Activated CD8-positive, alpha-beta T cell treated with anti-CD3 and anti-CD28 coated beads for 36 hours (primary cell): ENCODE measurements at regions not wholly inside any gene's neighbourhood (a gene's known extent, or its start where the extent isn't known, plus 50 kb on each side); places are given as distances from the start of the nearest gene placed in this dataset.

Source experiments
- ATAC-seq: fragments of 200-7000 bp; cut with Tn5 transposase; one replicate; pipeline ENCODE4 v1.10.0; 2021; ENCODE audit warnings: mild to moderate bottlenecking, moderate library complexity
- CTCF ChIA-PET: fragments of 350-600 bp; sonication (Branson Sonifier 250); formaldehyde crosslinking; loops from one replicate; lab custom pipeline; 2021; ENCODE audit warnings: antibody characterized with exemption; lab: Charles Lee
- POLR2A ChIA-PET: fragments of 350-600 bp; sonication (Branson Sonifier 250); formaldehyde crosslinking; loops from one replicate; lab custom pipeline; 2021; ENCODE audit warnings: antibody characterized with exemption; lab: Charles Lee
- DNase-seq: peaks from one replicate; pipeline ENCODE4 v3.0.0-alpha.2; 2020
- H3K27ac Mint-ChIP-seq: one replicate; pipeline ENCODE4 v1.8.0; 2021; ENCODE audit warnings: mild to moderate bottlenecking, mixed read lengths
- H3K27me3 Mint-ChIP-seq: one replicate; pipeline ENCODE4 v1.8.0; 2021; ENCODE audit warnings: mixed read lengths
- H3K36me3 Mint-ChIP-seq: one replicate; pipeline ENCODE4 v1.8.0; 2021; ENCODE audit warnings: low read depth, mixed read lengths
- H3K4me1 Mint-ChIP-seq: one replicate; pipeline ENCODE4 v1.8.0; 2021; ENCODE audit warnings: low read depth, mixed read lengths
- H3K4me3 Mint-ChIP-seq: one replicate; pipeline ENCODE4 v1.8.0; 2021; ENCODE audit warnings: mild to moderate bottlenecking, moderate library complexity, mixed read lengths
- H3K9me3 Mint-ChIP-seq: one replicate; pipeline ENCODE4 v1.8.0; 2021; ENCODE audit warnings: mixed read lengths
- intact Hi-C: fragments of 100-400 bp; cut with micrococcal nuclease; formaldehyde crosslinking; loops from one replicate; pipeline ENCODE4 v1.10.0; 2022
- TF ChIP-seq, protein P1 (sequence below): fragments of 200-600 bp; IDR thresholded peaks from one replicate; pipeline ENCODE4 v1.8.0; 2022; ENCODE audit warnings: antibody characterized with exemption, mild to moderate bottlenecking

DNA sequence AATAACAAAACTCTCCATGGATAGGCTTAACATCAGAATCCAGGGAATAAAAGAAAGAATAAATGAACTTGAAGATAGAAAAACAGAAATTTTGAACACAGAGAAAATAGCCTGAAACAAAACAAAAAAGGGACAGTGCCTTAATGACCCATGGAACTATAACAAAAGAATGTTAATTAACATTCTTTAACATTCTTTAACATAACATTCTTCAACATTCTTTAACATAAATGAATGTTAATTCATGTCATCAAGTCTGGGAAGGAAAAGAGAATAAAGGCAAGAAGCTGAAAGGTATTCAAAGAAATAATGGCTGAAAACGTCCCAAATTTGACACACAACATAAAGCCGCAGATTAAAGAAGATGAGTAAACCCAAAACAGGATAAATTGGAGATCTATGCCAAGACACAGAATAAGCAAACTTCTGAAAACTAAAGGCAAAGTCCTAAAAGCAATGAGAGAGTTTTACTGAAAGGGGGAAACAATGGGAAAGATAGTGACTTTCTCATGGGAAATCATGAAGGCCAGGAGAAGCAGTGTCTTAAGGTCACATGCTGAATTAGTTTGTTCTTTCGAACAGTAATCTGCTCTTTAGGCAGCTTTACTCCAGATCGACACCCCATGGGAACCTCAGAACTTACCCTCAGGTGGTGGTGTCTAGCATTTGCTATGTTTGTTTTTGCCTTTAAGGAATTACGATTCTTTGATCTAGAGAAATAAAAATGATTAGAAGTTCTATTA is 483.0 kb downstream of the KDM4C start:
- Mint-ChIP-seq H3K36me3 (no peaks in the 10 kb centered on the region), H3K27me3 (peaks cover 1% of the 10 kb centered on the region), H3K4me1 (no peaks in the 10 kb centered on the region), H3K27ac (no peak overlapping the region), H3K4me3 (no peak overlapping the region), H3K9me3 (no peaks in the 10 kb centered on the region)
- POLR2A ChIA-PET = no interaction called here
- TF ChIP-seq, protein P1, sequence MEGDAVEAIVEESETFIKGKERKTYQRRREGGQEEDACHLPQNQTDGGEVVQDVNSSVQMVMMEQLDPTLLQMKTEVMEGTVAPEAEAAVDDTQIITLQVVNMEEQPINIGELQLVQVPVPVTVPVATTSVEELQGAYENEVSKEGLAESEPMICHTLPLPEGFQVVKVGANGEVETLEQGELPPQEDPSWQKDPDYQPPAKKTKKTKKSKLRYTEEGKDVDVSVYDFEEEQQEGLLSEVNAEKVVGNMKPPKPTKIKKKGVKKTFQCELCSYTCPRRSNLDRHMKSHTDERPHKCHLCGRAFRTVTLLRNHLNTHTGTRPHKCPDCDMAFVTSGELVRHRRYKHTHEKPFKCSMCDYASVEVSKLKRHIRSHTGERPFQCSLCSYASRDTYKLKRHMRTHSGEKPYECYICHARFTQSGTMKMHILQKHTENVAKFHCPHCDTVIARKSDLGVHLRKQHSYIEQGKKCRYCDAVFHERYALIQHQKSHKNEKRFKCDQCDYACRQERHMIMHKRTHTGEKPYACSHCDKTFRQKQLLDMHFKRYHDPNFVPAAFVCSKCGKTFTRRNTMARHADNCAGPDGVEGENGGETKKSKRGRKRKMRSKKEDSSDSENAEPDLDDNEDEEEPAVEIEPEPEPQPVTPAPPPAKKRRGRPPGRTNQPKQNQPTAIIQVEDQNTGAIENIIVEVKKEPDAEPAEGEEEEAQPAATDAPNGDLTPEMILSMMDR = no peak
- CTCF ChIA-PET = interaction anchor here (0.6 kb wide), 1 partner anchor 9 kb away, joined by 4 read pairs; no protein-coding TSS in a partner anchor
- DNase-seq = no peak
- no peak for ATAC-seq
- intact Hi-C loops = no loop called here

DNA sequence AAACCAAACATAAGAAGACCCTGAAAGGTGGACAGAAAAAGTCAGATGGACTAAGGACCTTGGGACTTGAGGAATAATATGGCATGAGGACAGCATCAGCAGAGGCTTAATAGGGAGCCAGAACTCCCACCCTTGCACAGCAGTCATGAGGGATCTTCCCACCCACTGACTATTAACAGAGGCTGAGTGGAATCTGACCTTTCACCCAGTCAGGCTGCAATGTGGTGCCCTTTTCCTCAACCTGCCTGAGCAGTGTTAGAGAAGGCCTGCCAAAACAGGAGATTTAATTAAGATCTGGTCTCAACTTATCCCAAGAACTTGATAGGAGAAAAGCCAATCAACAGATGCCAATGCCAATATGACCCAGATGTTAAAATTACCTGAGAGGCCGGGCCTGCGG is 481.9 kb downstream of the KDM4C start:
- Mint-ChIP-seq H3K4me3 (no peak overlapping the region), H3K27me3 (peaks cover 1% of the 10 kb centered on the region), H3K27ac (no peak overlapping the region), H3K36me3 (no peaks in the 10 kb centered on the region), H3K9me3 (no peaks in the 10 kb centered on the region), H3K4me1 (no peaks in the 10 kb centered on the region)
- DNase-seq = no peak
- ChIA-PET POLR2A (no interaction called here), CTCF (interaction anchor here (0.7 to 2.0 kb wide), 2 partner anchors 12 to 18 kb away, joined by 3 to 5 read pairs; no protein-coding TSS in a partner anchor)
- TF ChIP-seq, protein P1 = no peak
- intact Hi-C loops = no loop called here
- ATAC-seq = no peak

DNA sequence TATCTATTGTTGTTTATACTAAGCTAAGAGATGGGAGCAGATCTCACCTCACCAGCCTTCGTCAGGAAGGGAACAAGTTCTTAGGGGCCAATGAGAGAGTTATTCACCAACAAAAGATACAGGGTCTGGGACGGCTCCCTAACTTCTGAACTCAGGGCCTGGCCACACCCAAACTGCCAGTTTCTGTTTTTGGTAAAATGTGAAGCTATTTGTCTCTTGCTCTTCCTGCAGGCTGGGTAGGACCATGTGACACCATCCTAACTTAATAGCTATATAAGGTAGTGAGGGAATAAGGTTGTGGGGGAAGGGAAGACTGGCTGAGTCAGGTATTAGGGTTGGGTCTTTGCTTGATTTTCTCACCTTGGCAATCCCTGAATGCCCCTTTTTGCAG is 480.5 kb downstream of the KDM4C start:
- H3K36me3 Mint-ChIP-seq = no peaks in the 10 kb centered on the region
- CTCF ChIA-PET = interaction anchor here (2.0 kb wide), 1 partner anchor 10 kb away, joined by 5 read pairs; no protein-coding TSS in a partner anchor
- ATAC-seq (no peak), DNase-seq (no peak)
- POLR2A ChIA-PET = no interaction called here
- H3K4me1 Mint-ChIP-seq = no peaks in the 10 kb centered on the region
- H3K9me3 Mint-ChIP-seq = no peaks in the 10 kb centered on the region
- peaks cover 1% of the 10 kb centered on the region for H3K27me3 Mint-ChIP-seq
- no peak overlapping the region for H3K27ac Mint-ChIP-seq
- intact Hi-C loops = no loop called here
- no peak overlapping the region for H3K4me3 Mint-ChIP-seq
- TF ChIP-seq, protein P1 = no peak

DNA sequence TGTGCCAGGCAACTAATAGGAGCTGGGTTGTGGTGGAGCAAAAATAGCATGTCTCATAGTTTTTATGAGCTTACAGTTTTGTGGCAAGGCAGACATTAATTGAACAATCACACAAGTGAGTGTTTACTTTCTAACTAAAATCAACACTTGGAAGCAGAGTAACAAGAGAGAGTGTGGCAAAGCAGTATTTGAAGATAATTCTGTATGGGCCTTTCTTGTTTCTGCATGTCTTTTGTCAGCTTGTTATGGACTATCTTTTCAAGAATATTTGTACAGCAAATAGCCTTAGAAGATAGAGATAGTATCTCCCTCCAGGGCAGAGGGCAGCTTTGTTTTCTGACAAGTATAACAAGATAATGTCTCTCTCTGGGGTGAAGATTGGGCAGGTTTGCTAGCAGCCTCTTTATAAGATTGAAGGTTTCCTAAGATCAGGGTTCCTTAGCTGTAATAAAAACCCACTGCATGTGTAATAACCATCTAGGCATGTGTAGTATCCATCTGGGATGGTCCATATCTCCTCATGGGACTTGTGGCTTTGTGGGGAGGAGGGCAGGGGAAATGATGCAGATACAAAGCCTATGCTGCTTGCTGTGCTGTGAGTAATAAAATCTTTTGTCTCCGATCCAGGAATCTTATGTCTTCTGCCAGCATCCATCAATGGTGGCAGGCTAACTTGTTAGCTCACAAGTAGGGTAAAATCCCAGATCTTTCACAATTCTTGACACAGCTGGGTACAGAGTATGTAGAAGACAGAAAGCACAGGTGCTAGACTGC is 479.9 kb downstream of the KDM4C start:
- no peak for ATAC-seq

More for the DNA sequence above, 479.9 kb downstream of the KDM4C start:
- Mint-ChIP-seq H3K36me3 (no peaks in the 10 kb centered on the region), H3K4me1 (no peaks in the 10 kb centered on the region), H3K27me3 (peaks cover 1% of the 10 kb centered on the region), H3K9me3 (no peaks in the 10 kb centered on the region), H3K27ac (no peak overlapping the region), H3K4me3 (no peak overlapping the region)
- CTCF ChIA-PET = interaction anchor here (1.0 to 2.0 kb wide), 2 partner anchors 10 to 206 kb away, joined by 3 to 5 read pairs; no protein-coding TSS in a partner anchor
- TF ChIP-seq, protein P1 = no peak
- intact Hi-C loops = no loop called here
- DNase-seq = no peak
- POLR2A ChIA-PET = no interaction called here
